WTC11 (cell line): ENCODE measurements at regions not wholly inside any gene's neighbourhood (a gene's known extent, or its start where the extent isn't known, plus 50 kb on each side); places are given as distances from the start of the nearest gene placed in this dataset.

Source experiments
- ATAC-seq: fragments of 200-7000 bp; cut with Tn5 transposase; 2 replicates; pipeline ENCODE4 v1.10.0; 2021; ENCODE audit warnings: mild to moderate bottlenecking, moderate library complexity
- CTCF ChIA-PET: fragments of 300-600 bp; sonication (Branson Sonifier 250); formaldehyde crosslinking; loops from one replicate; lab custom pipeline; 2021; ENCODE audit warnings: antibody characterized with exemption; lab: Charles Lee
- POLR2A ChIA-PET: fragments of 350-600 bp; sonication (Branson Sonifier 250); formaldehyde crosslinking; loops from one replicate; lab custom pipeline; 2021; ENCODE audit warnings: antibody characterized with exemption; lab: Charles Lee
- DNase-seq: peaks from one replicate; pipeline ENCODE4 v3.0.0; 2021; ENCODE audit warnings: low spot score
- H3K27ac Mint-ChIP-seq: 2 replicates; pipeline ENCODE4 v1.8.0; 2021; ENCODE audit warnings: mixed read lengths
- H3K27me3 Mint-ChIP-seq: 2 replicates; pipeline ENCODE4 v1.8.0; 2021; ENCODE audit warnings: low read depth, mild to moderate bottlenecking, moderate library complexity, mixed read lengths
- H3K36me3 Mint-ChIP-seq: 2 replicates; pipeline ENCODE4 v1.8.0; 2021; ENCODE audit warnings: mixed read lengths
- H3K4me1 Mint-ChIP-seq: 2 replicates; pipeline ENCODE4 v1.8.0; 2022; ENCODE audit warnings: mixed read lengths
- H3K4me3 Mint-ChIP-seq: 2 replicates; pipeline ENCODE4 v1.8.0; 2021; ENCODE audit warnings: mild to moderate bottlenecking, moderate library complexity, mixed read lengths
- H3K9me3 Mint-ChIP-seq: 2 replicates; pipeline ENCODE4 v1.8.0; 2021; ENCODE audit warnings: mixed read lengths
- TCF7 ChIP-seq: sonication (generic); formaldehyde crosslinking; IDR thresholded peaks from 2 replicates; pipeline ENCODE4 v1.8.0; 2022; ENCODE audit warnings: mild to moderate bottlenecking, low read depth, missing genetic modification reagents, moderate library complexity
- TEAD1 ChIP-seq: sonication (generic); formaldehyde crosslinking; IDR thresholded peaks from 2 replicates; pipeline ENCODE4 v1.8.0; 2022; ENCODE audit warnings: mild to moderate bottlenecking, missing genetic modification reagents
- TEAD4 ChIP-seq: sonication (generic); formaldehyde crosslinking; IDR thresholded peaks from 2 replicates; pipeline ENCODE4 v1.8.0; 2022; ENCODE audit warnings: mild to moderate bottlenecking, missing genetic modification reagents
- ZNF121 ChIP-seq: sonication (generic); formaldehyde crosslinking; IDR thresholded peaks from 2 replicates; pipeline ENCODE4 v1.8.0; 2023; ENCODE audit warnings: missing genetic modification reagents
- ZNF416 ChIP-seq: fragments of 250-450 bp; sonication (Bioruptor Pico); IDR thresholded peaks from 2 replicates; pipeline ENCODE4 v1.9.0; 2021; ENCODE audit warnings: mild to moderate bottlenecking, inconsistent platforms
- ZNF671 ChIP-seq: fragments of 250-450 bp; sonication (Bioruptor Pico); IDR thresholded peaks from 2 replicates; pipeline ENCODE4 v1.8.0; 2021; ENCODE audit warnings: mild to moderate bottlenecking
- TF ChIP-seq, protein P1 (sequence below): fragments of 250-450 bp; sonication (Bioruptor Pico); IDR thresholded peaks from 2 replicates; pipeline ENCODE4 v1.9.0; 2021; ENCODE audit warnings: mild to moderate bottlenecking, borderline replicate concordance
- TF ChIP-seq, protein P2 (sequence below): sonication (generic); formaldehyde crosslinking; IDR thresholded peaks from 2 replicates; pipeline ENCODE4 v1.8.1; 2023; ENCODE audit warnings: mild to moderate bottlenecking, moderate library complexity, missing genetic modification reagents
- TF ChIP-seq, protein P3 (sequence below): sonication (generic); formaldehyde crosslinking; IDR thresholded peaks from 2 replicates; pipeline ENCODE4 v1.8.1; 2023; ENCODE audit warnings: mild to moderate bottlenecking, missing genetic modification reagents
- TF ChIP-seq, protein P4 (sequence below): sonication (generic); formaldehyde crosslinking; IDR thresholded peaks from 2 replicates; pipeline ENCODE4 v1.8.0; 2022; ENCODE audit warnings: mild to moderate bottlenecking, missing genetic modification reagents
- TF ChIP-seq, protein P5 (sequence below): fragments of 250-450 bp; sonication (Bioruptor Pico); IDR thresholded peaks from 2 replicates; pipeline ENCODE4 v1.9.0; 2021; ENCODE audit warnings: mild to moderate bottlenecking

DNA sequence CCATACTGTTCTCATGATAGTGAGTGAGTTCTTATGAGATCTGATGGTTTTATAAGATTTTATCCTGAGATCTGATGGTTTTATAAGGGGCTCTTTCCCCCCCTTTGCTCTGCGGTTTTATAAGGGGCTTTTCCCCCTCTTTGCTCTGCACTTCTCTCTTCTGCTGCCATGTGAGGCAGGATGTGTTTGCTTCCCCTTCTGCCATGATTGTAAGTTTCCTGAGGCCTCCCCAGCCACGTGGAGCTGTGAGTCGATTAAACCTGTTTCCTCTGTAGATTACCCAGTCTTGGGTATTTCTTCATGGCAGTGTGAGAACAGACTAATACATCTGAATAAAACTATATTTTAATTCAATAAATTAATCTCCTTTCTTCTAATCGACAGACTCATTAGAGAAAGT is 64.9 kb upstream of the ZSWIM6 start (continued):
- TF ChIP-seq, protein P1, sequence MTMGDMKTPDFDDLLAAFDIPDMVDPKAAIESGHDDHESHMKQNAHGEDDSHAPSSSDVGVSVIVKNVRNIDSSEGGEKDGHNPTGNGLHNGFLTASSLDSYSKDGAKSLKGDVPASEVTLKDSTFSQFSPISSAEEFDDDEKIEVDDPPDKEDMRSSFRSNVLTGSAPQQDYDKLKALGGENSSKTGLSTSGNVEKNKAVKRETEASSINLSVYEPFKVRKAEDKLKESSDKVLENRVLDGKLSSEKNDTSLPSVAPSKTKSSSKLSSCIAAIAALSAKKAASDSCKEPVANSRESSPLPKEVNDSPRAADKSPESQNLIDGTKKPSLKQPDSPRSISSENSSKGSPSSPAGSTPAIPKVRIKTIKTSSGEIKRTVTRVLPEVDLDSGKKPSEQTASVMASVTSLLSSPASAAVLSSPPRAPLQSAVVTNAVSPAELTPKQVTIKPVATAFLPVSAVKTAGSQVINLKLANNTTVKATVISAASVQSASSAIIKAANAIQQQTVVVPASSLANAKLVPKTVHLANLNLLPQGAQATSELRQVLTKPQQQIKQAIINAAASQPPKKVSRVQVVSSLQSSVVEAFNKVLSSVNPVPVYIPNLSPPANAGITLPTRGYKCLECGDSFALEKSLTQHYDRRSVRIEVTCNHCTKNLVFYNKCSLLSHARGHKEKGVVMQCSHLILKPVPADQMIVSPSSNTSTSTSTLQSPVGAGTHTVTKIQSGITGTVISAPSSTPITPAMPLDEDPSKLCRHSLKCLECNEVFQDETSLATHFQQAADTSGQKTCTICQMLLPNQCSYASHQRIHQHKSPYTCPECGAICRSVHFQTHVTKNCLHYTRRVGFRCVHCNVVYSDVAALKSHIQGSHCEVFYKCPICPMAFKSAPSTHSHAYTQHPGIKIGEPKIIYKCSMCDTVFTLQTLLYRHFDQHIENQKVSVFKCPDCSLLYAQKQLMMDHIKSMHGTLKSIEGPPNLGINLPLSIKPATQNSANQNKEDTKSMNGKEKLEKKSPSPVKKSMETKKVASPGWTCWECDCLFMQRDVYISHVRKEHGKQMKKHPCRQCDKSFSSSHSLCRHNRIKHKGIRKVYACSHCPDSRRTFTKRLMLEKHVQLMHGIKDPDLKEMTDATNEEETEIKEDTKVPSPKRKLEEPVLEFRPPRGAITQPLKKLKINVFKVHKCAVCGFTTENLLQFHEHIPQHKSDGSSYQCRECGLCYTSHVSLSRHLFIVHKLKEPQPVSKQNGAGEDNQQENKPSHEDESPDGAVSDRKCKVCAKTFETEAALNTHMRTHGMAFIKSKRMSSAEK (CRISPR knock-in tag), result no peak
- TF ChIP-seq, protein P2, sequence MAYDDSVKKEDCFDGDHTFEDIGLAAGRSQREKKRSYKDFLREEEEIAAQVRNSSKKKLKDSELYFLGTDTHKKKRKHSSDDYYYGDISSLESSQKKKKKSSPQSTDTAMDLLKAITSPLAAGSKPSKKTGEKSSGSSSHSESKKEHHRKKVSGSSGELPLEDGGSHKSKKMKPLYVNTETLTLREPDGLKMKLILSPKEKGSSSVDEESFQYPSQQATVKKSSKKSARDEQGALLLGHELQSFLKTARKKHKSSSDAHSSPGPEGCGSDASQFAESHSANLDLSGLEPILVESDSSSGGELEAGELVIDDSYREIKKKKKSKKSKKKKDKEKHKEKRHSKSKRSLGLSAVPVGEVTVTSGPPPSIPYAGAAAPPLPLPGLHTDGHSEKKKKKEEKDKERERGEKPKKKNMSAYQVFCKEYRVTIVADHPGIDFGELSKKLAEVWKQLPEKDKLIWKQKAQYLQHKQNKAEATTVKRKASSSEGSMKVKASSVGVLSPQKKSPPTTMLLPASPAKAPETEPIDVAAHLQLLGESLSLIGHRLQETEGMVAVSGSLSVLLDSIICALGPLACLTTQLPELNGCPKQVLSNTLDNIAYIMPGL (CRISPR knock-in tag), result no peak
- TF ChIP-seq, protein P3, sequence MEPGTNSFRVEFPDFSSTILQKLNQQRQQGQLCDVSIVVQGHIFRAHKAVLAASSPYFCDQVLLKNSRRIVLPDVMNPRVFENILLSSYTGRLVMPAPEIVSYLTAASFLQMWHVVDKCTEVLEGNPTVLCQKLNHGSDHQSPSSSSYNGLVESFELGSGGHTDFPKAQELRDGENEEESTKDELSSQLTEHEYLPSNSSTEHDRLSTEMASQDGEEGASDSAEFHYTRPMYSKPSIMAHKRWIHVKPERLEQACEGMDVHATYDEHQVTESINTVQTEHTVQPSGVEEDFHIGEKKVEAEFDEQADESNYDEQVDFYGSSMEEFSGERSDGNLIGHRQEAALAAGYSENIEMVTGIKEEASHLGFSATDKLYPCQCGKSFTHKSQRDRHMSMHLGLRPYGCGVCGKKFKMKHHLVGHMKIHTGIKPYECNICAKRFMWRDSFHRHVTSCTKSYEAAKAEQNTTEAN (CRISPR knock-in tag), result no peak
- no peak for TF ChIP-seq ZNF671 (CRISPR knock-in tag)
- no peak for TF ChIP-seq TEAD4 (CRISPR knock-in tag)

DNA sequence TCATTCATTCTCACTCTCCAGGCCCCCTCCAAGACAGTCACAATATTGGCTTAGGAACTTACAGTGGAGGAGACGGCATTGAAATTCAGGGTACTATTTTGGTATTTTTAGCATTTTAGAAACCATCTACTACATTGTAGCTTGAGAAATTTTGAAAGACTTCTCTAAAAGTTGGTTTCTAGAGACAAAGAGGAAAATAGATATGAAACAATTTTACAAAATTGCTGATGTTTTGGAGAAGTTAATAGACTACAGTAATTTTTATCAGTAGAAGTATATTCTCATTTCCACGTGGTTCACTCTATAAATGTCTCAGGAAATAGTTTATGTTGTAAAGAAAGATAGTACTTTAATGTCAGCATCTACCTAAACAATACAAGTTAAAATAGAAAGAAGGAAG is 63.2 kb upstream of the ZSWIM6 start:
- TF ChIP-seq TCF7 (CRISPR knock-in tag) (no peak), TEAD1 (no peak), TEAD4 (CRISPR knock-in tag) (no peak)
- TF ChIP-seq, protein P4, sequence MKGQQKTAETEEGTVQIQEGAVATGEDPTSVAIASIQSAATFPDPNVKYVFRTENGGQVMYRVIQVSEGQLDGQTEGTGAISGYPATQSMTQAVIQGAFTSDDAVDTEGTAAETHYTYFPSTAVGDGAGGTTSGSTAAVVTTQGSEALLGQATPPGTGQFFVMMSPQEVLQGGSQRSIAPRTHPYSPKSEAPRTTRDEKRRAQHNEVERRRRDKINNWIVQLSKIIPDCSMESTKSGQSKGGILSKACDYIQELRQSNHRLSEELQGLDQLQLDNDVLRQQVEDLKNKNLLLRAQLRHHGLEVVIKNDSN, result no peak
- TF ChIP-seq, protein P5, sequence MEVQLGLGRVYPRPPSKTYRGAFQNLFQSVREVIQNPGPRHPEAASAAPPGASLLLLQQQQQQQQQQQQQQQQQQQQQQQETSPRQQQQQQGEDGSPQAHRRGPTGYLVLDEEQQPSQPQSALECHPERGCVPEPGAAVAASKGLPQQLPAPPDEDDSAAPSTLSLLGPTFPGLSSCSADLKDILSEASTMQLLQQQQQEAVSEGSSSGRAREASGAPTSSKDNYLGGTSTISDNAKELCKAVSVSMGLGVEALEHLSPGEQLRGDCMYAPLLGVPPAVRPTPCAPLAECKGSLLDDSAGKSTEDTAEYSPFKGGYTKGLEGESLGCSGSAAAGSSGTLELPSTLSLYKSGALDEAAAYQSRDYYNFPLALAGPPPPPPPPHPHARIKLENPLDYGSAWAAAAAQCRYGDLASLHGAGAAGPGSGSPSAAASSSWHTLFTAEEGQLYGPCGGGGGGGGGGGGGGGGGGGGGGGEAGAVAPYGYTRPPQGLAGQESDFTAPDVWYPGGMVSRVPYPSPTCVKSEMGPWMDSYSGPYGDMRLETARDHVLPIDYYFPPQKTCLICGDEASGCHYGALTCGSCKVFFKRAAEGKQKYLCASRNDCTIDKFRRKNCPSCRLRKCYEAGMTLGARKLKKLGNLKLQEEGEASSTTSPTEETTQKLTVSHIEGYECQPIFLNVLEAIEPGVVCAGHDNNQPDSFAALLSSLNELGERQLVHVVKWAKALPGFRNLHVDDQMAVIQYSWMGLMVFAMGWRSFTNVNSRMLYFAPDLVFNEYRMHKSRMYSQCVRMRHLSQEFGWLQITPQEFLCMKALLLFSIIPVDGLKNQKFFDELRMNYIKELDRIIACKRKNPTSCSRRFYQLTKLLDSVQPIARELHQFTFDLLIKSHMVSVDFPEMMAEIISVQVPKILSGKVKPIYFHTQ (CRISPR knock-in tag), result no peak
- no peak overlapping the region for H3K4me3 Mint-ChIP-seq
- H3K27ac Mint-ChIP-seq, result no peak overlapping the region
- H3K9me3 Mint-ChIP-seq, result no peaks in the 10 kb centered on the region
- ATAC-seq, result no peak
- no peaks in the 10 kb centered on the region for H3K36me3 Mint-ChIP-seq
- DNase-seq, result no peak
- no peaks in the 10 kb centered on the region; the same call in 1 of the 2 replicates for H3K27me3 Mint-ChIP-seq
- H3K4me1 Mint-ChIP-seq, result peaks cover 4% of the 10 kb centered on the region
- ChIA-PET CTCF (no interaction called here), POLR2A (no interaction called here)

DNA sequence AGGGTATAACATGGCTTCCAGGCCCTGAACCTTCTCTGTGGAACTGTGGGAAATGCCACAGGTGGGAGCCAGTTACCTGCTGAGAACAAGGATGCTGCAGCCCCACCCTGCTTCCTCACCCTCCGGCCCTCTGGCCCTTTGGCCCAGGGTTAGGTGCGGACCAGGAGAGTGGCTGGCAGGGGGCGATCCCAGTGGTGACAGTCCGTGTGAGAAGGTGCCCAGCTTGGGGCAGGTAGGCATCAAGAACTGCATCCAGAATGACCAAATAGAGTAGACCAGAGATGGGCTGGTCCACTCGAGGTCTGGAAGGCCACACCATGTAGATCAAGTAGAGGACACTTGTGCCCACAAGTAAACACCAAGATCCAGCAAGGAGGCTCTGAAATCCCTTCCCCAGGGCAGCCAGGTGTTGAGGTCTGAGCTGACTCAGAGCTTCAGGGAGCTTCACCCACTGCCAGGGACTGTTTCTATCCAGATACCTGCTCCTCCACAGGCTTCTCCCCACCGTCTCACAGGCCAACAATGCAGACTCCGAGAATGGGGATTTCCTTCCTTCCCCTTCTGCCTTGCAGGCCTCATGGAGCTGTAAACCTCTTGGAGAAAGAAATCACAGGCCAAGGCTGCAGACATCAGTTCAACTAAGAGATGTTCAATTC is 61.4 kb upstream of the ZSWIM6 start:
- POLR2A ChIA-PET, result no interaction called here
- Mint-ChIP-seq H3K4me3 (no peak overlapping the region), H3K27ac (no peak overlapping the region), H3K4me1 (peaks cover 4% of the 10 kb centered on the region), H3K27me3 (no peaks in the 10 kb centered on the region; the same call in 1 of the 2 replicates), H3K36me3 (no peaks in the 10 kb centered on the region), H3K9me3 (no peaks in the 10 kb centered on the region)
- no peak for TF ChIP-seq TEAD4 (CRISPR knock-in tag)
- no peak for TF ChIP-seq TEAD1
- TF ChIP-seq ZNF121 (CRISPR knock-in tag), result no peak
- TF ChIP-seq ZNF416 (CRISPR knock-in tag), result no peak
- no peak for DNase-seq
- CTCF ChIA-PET, result no interaction called here
- ATAC-seq, result no peak
